ENCODE measurements at regions not wholly inside any gene's neighbourhood (a gene's known extent, or its start where the extent isn't known, plus 50 kb on each side); places are given as distances from the start of the nearest gene placed in this dataset.

DNA sequence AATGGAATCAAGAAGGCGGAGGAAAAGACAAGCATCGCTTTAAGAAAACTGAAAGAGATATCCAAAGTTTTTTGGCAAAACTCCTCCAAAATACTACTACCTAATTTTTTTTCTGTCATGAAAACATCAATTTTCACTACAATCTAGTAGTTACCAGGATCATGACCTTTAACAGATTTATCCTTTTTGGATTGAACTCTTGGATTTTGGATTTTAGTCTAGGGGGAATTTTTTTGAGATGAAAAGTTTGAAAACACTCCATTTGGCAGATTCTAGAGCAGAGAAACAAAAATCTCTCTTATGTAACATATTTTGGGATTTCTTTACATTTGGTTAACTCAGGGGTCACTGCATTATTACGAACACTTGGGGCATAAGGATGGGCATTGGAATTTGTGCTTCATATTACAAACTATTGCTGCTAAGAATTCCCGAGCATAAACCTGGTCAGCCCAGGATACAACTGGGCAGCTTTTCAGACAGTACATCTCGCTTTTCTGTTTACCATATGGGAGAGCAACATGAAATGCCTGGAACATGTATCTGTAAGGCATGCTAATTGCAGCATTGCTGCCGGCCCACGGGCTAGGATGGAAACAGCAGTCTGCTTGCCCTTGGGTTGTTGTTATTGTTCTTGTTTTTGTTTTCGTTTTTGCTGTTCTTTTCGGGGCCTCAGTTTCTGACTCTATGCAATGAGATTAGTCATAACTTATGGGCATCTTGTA lies 264.3 kb downstream of the RHOU start:
- ChIA-PET CTCF (no interaction called here), POLR2A (ENCODE audit: low non-redundant PET) (no interaction called here)
- Histone ChIP-seq H3K4me3 (ENCODE audit: low read depth, low read length, poor library complexity, severe bottlenecking) (no peak overlapping the region), H3K9me3 (ENCODE audit: low read depth, low read length, poor library complexity, severe bottlenecking) (no peaks in the 10 kb centered on the region), H3K4me1 (ENCODE audit: insufficient read depth, low read length, poor library complexity, severe bottlenecking) (no peaks in the 10 kb centered on the region), H3K36me3 (ENCODE audit: insufficient read depth, low read length, poor library complexity, severe bottlenecking) (no peaks in the 10 kb centered on the region), H3K27ac (ENCODE audit: low read depth, low read length, poor library complexity, severe bottlenecking) (no peak overlapping the region), H3K27me3 (replicated peaks; ENCODE audit: insufficient read depth, low read depth, low read length, poor library complexity) (no peaks in the 10 kb centered on the region)
- no peak for TF ChIP-seq EZH2 (IDR thresholded peaks at IDR 0.05; ENCODE audit: borderline replicate concordance, low read depth, low read length, poor library complexity, severe bottlenecking)
- intact Hi-C loops (cut with micrococcal nuclease; ENCODE audit: unreplicated experiment), result no loop called here
- no peak for DNase-seq (ENCODE audit: low spot score)
- no TSS peak for BruUV-seq (replicated peaks)

DNA sequence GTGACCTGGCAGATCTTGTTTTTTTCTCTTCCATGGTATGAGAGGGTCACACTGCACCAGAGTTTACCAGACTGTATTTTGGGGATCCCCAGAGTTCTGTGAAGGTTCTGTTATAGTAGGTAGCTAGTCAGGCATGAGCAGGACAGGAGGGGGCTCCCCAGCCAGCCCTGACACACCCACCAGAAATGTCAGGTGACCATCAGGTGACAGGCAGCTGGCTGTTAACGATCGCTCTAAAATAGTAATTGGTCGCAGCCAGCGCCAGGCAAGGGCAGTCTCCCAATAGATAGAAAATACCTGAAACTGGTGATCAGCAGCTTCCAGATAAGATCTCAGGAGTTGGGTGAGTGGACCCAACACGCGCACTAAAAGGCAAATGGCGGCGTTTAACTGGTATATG lies 264.9 kb downstream of the RHOU start:
- Histone ChIP-seq H3K27me3 (replicated peaks; ENCODE audit: insufficient read depth, low read depth, low read length, poor library complexity) (no peaks in the 10 kb centered on the region), H3K27ac (ENCODE audit: low read depth, low read length, poor library complexity, severe bottlenecking) (no peak overlapping the region), H3K9me3 (ENCODE audit: low read depth, low read length, poor library complexity, severe bottlenecking) (no peaks in the 10 kb centered on the region), H3K4me3 (ENCODE audit: low read depth, low read length, poor library complexity, severe bottlenecking) (no peak overlapping the region), H3K4me1 (ENCODE audit: insufficient read depth, low read length, poor library complexity, severe bottlenecking) (no peaks in the 10 kb centered on the region), H3K36me3 (ENCODE audit: insufficient read depth, low read length, poor library complexity, severe bottlenecking) (no peaks in the 10 kb centered on the region)
- POLR2A ChIA-PET (ENCODE audit: low non-redundant PET), result no interaction called here
- intact Hi-C loops (cut with micrococcal nuclease; ENCODE audit: unreplicated experiment), result no loop called here
- TF ChIP-seq, protein P1, sequence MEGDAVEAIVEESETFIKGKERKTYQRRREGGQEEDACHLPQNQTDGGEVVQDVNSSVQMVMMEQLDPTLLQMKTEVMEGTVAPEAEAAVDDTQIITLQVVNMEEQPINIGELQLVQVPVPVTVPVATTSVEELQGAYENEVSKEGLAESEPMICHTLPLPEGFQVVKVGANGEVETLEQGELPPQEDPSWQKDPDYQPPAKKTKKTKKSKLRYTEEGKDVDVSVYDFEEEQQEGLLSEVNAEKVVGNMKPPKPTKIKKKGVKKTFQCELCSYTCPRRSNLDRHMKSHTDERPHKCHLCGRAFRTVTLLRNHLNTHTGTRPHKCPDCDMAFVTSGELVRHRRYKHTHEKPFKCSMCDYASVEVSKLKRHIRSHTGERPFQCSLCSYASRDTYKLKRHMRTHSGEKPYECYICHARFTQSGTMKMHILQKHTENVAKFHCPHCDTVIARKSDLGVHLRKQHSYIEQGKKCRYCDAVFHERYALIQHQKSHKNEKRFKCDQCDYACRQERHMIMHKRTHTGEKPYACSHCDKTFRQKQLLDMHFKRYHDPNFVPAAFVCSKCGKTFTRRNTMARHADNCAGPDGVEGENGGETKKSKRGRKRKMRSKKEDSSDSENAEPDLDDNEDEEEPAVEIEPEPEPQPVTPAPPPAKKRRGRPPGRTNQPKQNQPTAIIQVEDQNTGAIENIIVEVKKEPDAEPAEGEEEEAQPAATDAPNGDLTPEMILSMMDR (conservative IDR thresholded peaks at IDR 0.05; ENCODE audit: low read depth, low read length), result no peak
- no peak for TF ChIP-seq EZH2 (IDR thresholded peaks at IDR 0.05; ENCODE audit: borderline replicate concordance, low read depth, low read length, poor library complexity, severe bottlenecking)
- no TSS peak for BruUV-seq (replicated peaks)
- no peak for DNase-seq (ENCODE audit: low spot score)
- CTCF ChIA-PET, result no interaction called here

DNA sequence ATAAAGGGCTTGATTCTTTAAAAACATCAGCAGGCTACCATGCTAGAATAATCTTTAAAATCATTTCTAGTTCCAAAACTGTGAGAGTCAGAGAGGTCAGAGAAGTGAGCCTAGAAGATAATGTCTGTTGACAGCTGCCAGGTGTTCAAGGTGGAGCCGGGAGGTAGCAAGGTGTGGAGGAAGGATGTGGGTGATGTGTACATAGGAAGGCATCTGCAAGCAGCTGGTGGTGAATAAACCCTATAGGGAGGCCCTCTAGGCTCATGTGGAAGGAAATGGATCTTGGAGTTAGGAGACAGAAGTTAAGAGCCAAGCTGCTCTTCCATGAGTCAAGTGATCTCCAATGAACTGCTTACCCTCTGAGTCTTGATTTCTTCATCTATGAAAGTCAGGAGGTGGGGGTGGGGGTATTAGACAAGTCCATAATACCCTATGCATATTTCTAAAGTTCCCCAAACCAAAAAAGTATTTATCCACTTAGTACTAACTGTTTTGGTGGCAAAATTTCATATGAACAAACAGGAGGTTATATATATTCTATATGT lies 266.3 kb downstream of the RHOU start:
- no peak overlapping the region for H3K27ac ChIP-seq (ENCODE audit: low read depth, low read length, poor library complexity, severe bottlenecking)
- H3K9me3 ChIP-seq (ENCODE audit: low read depth, low read length, poor library complexity, severe bottlenecking), result no peaks in the 10 kb centered on the region
- intact Hi-C loops (cut with micrococcal nuclease; ENCODE audit: unreplicated experiment), result no loop called here
- TF ChIP-seq, protein P1 (conservative IDR thresholded peaks at IDR 0.05; ENCODE audit: low read depth, low read length), result no peak
- TF ChIP-seq EZH2 (IDR thresholded peaks at IDR 0.05; ENCODE audit: borderline replicate concordance, low read depth, low read length, poor library complexity, severe bottlenecking), result no peak
- no peaks in the 10 kb centered on the region for H3K36me3 ChIP-seq (ENCODE audit: insufficient read depth, low read length, poor library complexity, severe bottlenecking)
- no peak for DNase-seq (ENCODE audit: low spot score)
- no TSS peak for BruUV-seq (replicated peaks)
- ChIA-PET CTCF (no interaction called here), POLR2A (ENCODE audit: low non-redundant PET) (no interaction called here)
- H3K4me1 ChIP-seq (ENCODE audit: insufficient read depth, low read length, poor library complexity, severe bottlenecking), result no peaks in the 10 kb centered on the region
- no peak overlapping the region for H3K4me3 ChIP-seq (ENCODE audit: low read depth, low read length, poor library complexity, severe bottlenecking)
- H3K27me3 ChIP-seq (replicated peaks; ENCODE audit: insufficient read depth, low read depth, low read length, poor library complexity), result no peaks in the 10 kb centered on the region

DNA sequence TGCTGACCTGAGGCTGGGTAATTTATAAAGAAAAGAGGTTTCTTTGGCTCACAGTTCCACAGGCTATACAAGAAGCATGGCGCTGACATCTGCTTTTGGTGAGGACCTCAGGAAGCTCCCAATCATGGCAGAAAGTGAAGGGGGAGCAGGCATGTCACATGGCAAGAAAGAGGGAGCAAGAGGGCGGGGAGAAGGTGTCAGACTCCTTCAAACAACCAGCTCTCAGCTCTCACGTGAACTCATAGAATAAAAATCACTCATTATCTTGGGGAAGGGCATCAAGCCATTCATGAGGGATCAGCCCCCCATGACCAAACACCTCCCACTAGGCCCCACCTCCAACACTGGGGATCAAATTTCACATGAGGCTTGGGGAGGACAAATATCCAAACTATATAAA lies 266.8 kb downstream of the RHOU start:
- intact Hi-C loops (cut with micrococcal nuclease; ENCODE audit: unreplicated experiment), result no loop called here
- H3K4me3 ChIP-seq (ENCODE audit: low read depth, low read length, poor library complexity, severe bottlenecking), result no peak overlapping the region
- H3K36me3 ChIP-seq (ENCODE audit: insufficient read depth, low read length, poor library complexity, severe bottlenecking), result no peaks in the 10 kb centered on the region
- no peak for DNase-seq (ENCODE audit: low spot score)
- ChIA-PET CTCF (no interaction called here), POLR2A (ENCODE audit: low non-redundant PET) (no interaction called here)
- no peak overlapping the region for H3K27ac ChIP-seq (ENCODE audit: low read depth, low read length, poor library complexity, severe bottlenecking)
- H3K9me3 ChIP-seq (ENCODE audit: low read depth, low read length, poor library complexity, severe bottlenecking), result no peaks in the 10 kb centered on the region
- no peaks in the 10 kb centered on the region for H3K4me1 ChIP-seq (ENCODE audit: insufficient read depth, low read length, poor library complexity, severe bottlenecking)
- no peak for TF ChIP-seq EZH2 (IDR thresholded peaks at IDR 0.05; ENCODE audit: borderline replicate concordance, low read depth, low read length, poor library complexity, severe bottlenecking)
- TF ChIP-seq, protein P1 (conservative IDR thresholded peaks at IDR 0.05; ENCODE audit: low read depth, low read length), result no peak
- no TSS peak for BruUV-seq (replicated peaks)
- H3K27me3 ChIP-seq (replicated peaks; ENCODE audit: insufficient read depth, low read depth, low read length, poor library complexity), result no peaks in the 10 kb centered on the region
